SK-N-SH treated with all-trans-retinoic acid at 6 μM for 48 hours (cell line): ENCODE measurements at regions not wholly inside any gene's neighbourhood (a gene's known extent, or its start where the extent isn't known, plus 50 kb on each side); places are given as distances from the start of the nearest gene placed in this dataset.

Source experiments
- ATAC-seq: fragments of 200-7000 bp; cut with Tn5 transposase; 3 replicates; pipeline ENCODE4 v1.9.1; 2020; ENCODE audit warnings: mild to moderate bottlenecking, moderate library complexity
- ARNTL ChIP-seq: fragments of 450-650 bp; formaldehyde crosslinking; IDR thresholded peaks from 2 replicates; pipeline ENCODE4 v1.5.0; 2020; ENCODE audit warnings: low read depth, mild to moderate bottlenecking, moderate library complexity, borderline replicate concordance
- BACH2 ChIP-seq: fragments of 250-450 bp; sonication (Bioruptor Pico); IDR thresholded peaks from 2 replicates; pipeline ENCODE4 v1.9.0; 2021; ENCODE audit warnings: mild to moderate bottlenecking, borderline replicate concordance
- CREB5 ChIP-seq: fragments of 250-450 bp; sonication (Bioruptor Pico); IDR thresholded peaks from 2 replicates; pipeline ENCODE4 v1.5.1; 2020; ENCODE audit warnings: low read depth, mild to moderate bottlenecking, moderate library complexity
- CSDC2 ChIP-seq: fragments of 250-450 bp; sonication (Bioruptor Pico); IDR thresholded peaks from 2 replicates; pipeline ENCODE4 v1.5.0; 2020; ENCODE audit warnings: mild to moderate bottlenecking, moderate library complexity
- CSRNP3 ChIP-seq: fragments of 250-450 bp; sonication (Bioruptor Pico); IDR thresholded peaks from 2 replicates; pipeline ENCODE4 v1.5.1; 2021; ENCODE audit warnings: mild to moderate bottlenecking, moderate library complexity
- ESRRG ChIP-seq: fragments of 250-450 bp; sonication (Bioruptor Pico); IDR thresholded peaks from 2 replicates; pipeline ENCODE4 v1.6.1; 2021; ENCODE audit warnings: mild to moderate bottlenecking
- GLIS3 ChIP-seq: fragments of 250-450 bp; sonication (Bioruptor Pico); IDR thresholded peaks from 2 replicates; pipeline ENCODE4 v1.5.0; 2020; ENCODE audit warnings: mild to moderate bottlenecking, moderate library complexity
- ISL1 ChIP-seq: fragments of 250-450 bp; sonication (Bioruptor Pico); IDR thresholded peaks from 2 replicates; pipeline ENCODE4 v2.1.2; 2022; ENCODE audit warnings: mild to moderate bottlenecking, moderate library complexity
- OSR1 ChIP-seq: fragments of 250-450 bp; sonication (Bioruptor Pico); IDR thresholded peaks from 2 replicates; pipeline ENCODE4 v1.8.0; 2022; ENCODE audit warnings: moderate library complexity, mild to moderate bottlenecking, inconsistent platforms
- POU6F1 ChIP-seq: fragments of 250-450 bp; sonication (Bioruptor Pico); IDR thresholded peaks from 2 replicates; pipeline ENCODE4 v1.8.0; 2021; ENCODE audit warnings: low read depth, mild to moderate bottlenecking, moderate library complexity, borderline replicate concordance
- PPARA ChIP-seq: fragments of 250-450 bp; sonication (Bioruptor Pico); IDR thresholded peaks from 2 replicates; pipeline ENCODE4 v1.5.0; 2020; ENCODE audit warnings: mild to moderate bottlenecking, borderline replicate concordance
- TCF4 ChIP-seq: fragments of 250-450 bp; sonication (Bioruptor Pico); IDR thresholded peaks from 2 replicates; pipeline ENCODE4 v1.8.0; 2021; ENCODE audit warnings: mild to moderate bottlenecking, moderate library complexity, borderline replicate concordance
- TOX ChIP-seq: fragments of 250-450 bp; sonication (Bioruptor Pico); IDR thresholded peaks from 2 replicates; pipeline ENCODE4 v1.8.0; 2021; ENCODE audit warnings: mild to moderate bottlenecking, moderate library complexity, borderline replicate concordance
- TSHZ2 ChIP-seq: fragments of 250-450 bp; sonication (Bioruptor Pico); IDR thresholded peaks from 2 replicates; pipeline ENCODE4 v1.5.0; 2020; ENCODE audit warnings: mild to moderate bottlenecking, moderate library complexity
- ZC3H10 ChIP-seq: fragments of 250-450 bp; sonication (Bioruptor Pico); IDR thresholded peaks from 2 replicates; pipeline ENCODE4 v1.5.1; 2021; ENCODE audit warnings: mild to moderate bottlenecking, moderate library complexity
- ZFP3 ChIP-seq: fragments of 250-450 bp; sonication (Bioruptor Pico); IDR thresholded peaks from 2 replicates; pipeline ENCODE4 v1.5.0; 2020; ENCODE audit warnings: mild to moderate bottlenecking, moderate library complexity
- ZNF565 ChIP-seq: fragments of 450-650 bp; formaldehyde crosslinking; conservative IDR thresholded peaks from 2 replicates; pipeline ENCODE4 v1.5.0; 2020; ENCODE audit warnings: low read depth, mild to moderate bottlenecking, moderate library complexity
- ZNF70 ChIP-seq: fragments of 450-650 bp; formaldehyde crosslinking; IDR thresholded peaks from 2 replicates; pipeline ENCODE4 v1.5.0; 2020; ENCODE audit warnings: mild to moderate bottlenecking, moderate library complexity
- ZNF8 ChIP-seq: fragments of 450-650 bp; formaldehyde crosslinking; IDR thresholded peaks from 2 replicates; pipeline ENCODE4 v1.5.0; 2020; ENCODE audit warnings: mild to moderate bottlenecking, moderate library complexity

- ATAC-seq: no peak
- no peak for TF ChIP-seq ZNF70
- TF ChIP-seq ZNF565 (CRISPR knock-in tag): no peak
- TF ChIP-seq POU6F1 (CRISPR knock-in tag): no peak
- TF ChIP-seq OSR1 (CRISPR knock-in tag): no peak
- no peak for TF ChIP-seq GLIS3
- TF ChIP-seq PPARA (CRISPR knock-in tag): no peak
- TF ChIP-seq ARNTL (CRISPR knock-in tag): no peak
- TF ChIP-seq BACH2: no peak
- no peak for TF ChIP-seq TOX (CRISPR knock-in tag)
- no peak for TF ChIP-seq ZNF8 (CRISPR knock-in tag)
- TF ChIP-seq TSHZ2 (CRISPR knock-in tag): no peak
- no peak for TF ChIP-seq CSRNP3 (CRISPR knock-in tag)
- no peak for TF ChIP-seq ISL1 (CRISPR knock-in tag)
- no peak for TF ChIP-seq ESRRG (CRISPR knock-in tag)
- TF ChIP-seq TCF4 (CRISPR knock-in tag): no peak
- TF ChIP-seq CREB5 (CRISPR knock-in tag): no peak
Measured at GRCh38 chr13:80904386-80904785, 563.5 kb upstream of the SPRY2 start.

GRCh38 chr13:80903911-80904310, 563.0 kb upstream of the SPRY2 start:
- TF ChIP-seq ISL1 (CRISPR knock-in tag) (no peak), ZC3H10 (CRISPR knock-in tag) (no peak), CREB5 (CRISPR knock-in tag) (no peak), ZNF565 (CRISPR knock-in tag) (no peak), OSR1 (CRISPR knock-in tag) (no peak), CSRNP3 (CRISPR knock-in tag) (no peak), ZNF8 (CRISPR knock-in tag) (no peak), ESRRG (CRISPR knock-in tag) (no peak), ZNF70 (no peak), CSDC2 (CRISPR knock-in tag) (no peak), ZFP3 (CRISPR knock-in tag) (no peak), POU6F1 (CRISPR knock-in tag) (no peak), ARNTL (CRISPR knock-in tag) (no peak)
- no peak for ATAC-seq
